Stromal cell of bone marrow (primary cell): ENCODE measurements at regions not wholly inside any gene's neighbourhood (a gene's known extent, or its start where the extent isn't known, plus 50 kb on each side); places are given as distances from the start of the nearest gene placed in this dataset.
"Not testable (repeated sequence)": the region's sequence is repeated elsewhere in the genome, so short reads cannot be mapped to it uniquely, and the experiment has no call there.

Source experiments
- DNase-seq: peaks from one replicate; pipeline ENCODE4 v3.0.0-alpha.2; 2012; ENCODE audit warnings: low read depth

GRCh38 chr12:75642226-75642625 lies 130.8 kb upstream of the KRR1 start:
- DNase-seq = no peak

GRCh38 chr12:75641031-75641780 lies 129.8 kb upstream of the KRR1 start:
- DNase-seq = peak; percentile 83

- no peak for DNase-seq
Observed at GRCh38 chr12:75638792-75639191, 127.4 kb upstream of the KRR1 start.

GRCh38 chr12:75636607-75637006 lies 125.2 kb upstream of the KRR1 start:
- DNase-seq = no peak

- peak; percentile 79 for DNase-seq
Observed at GRCh38 chr12:75635606-75636444, 124.4 kb upstream of the KRR1 start.

GRCh38 chr12:75634244-75635222 lies 123.1 kb upstream of the KRR1 start:
- no peak for DNase-seq

GRCh38 chr12:75633789-75634188 lies 122.4 kb upstream of the KRR1 start:
- no peak for DNase-seq

- DNase-seq = no peak
Observed at GRCh38 chr12:75632442-75632841, 121.0 kb upstream of the KRR1 start.

GRCh38 chr12:75631831-75632230 lies 120.4 kb upstream of the KRR1 start:
- no peak for DNase-seq

GRCh38 chr12:75630091-75630490 lies 118.7 kb upstream of the KRR1 start:
- no peak for DNase-seq

GRCh38 chr12:75628916-75629315 lies 117.5 kb upstream of the KRR1 start:
- no peak for DNase-seq

GRCh38 chr12:75628511-75628910 lies 117.1 kb upstream of the KRR1 start:
- DNase-seq = no peak

GRCh38 chr12:75623631-75624154 lies 112.3 kb upstream of the KRR1 start:
- peak; percentile 57 for DNase-seq

- DNase-seq = no peak
Observed at GRCh38 chr12:75622492-75622891, 111.1 kb upstream of the KRR1 start.

GRCh38 chr12:75614396-75614795 lies 103.0 kb upstream of the KRR1 start:
- not testable (repeated sequence) for DNase-seq

GRCh38 chr12:75613981-75614380 lies 102.6 kb upstream of the KRR1 start:
- no peak for DNase-seq

GRCh38 chr12:75611041-75611440 lies 99.6 kb upstream of the KRR1 start:
- DNase-seq = no peak

- DNase-seq = no peak
Observed at GRCh38 chr12:75606956-75607355, 95.5 kb upstream of the KRR1 start.

GRCh38 chr12:75606151-75606550 lies 94.7 kb upstream of the KRR1 start:
- no peak for DNase-seq

- DNase-seq = peak; percentile 69
Observed at GRCh38 chr12:75603475-75603874, 92.1 kb upstream of the KRR1 start.

- DNase-seq = no peak
Observed at GRCh38 chr12:75602106-75602505, 90.7 kb upstream of the KRR1 start.

GRCh38 chr12:75600146-75600545 lies 88.7 kb upstream of the KRR1 start:
- no peak for DNase-seq
